HCEC 1CT (cell line): ENCODE measurements at regions not wholly inside any gene's neighbourhood (a gene's known extent, or its start where the extent isn't known, plus 50 kb on each side); places are given as distances from the start of the nearest gene placed in this dataset.

Experiments used
- DNase-seq: peaks from one replicate; pipeline ENCODE4 v3.0.0-alpha.2; 2017

DNA sequence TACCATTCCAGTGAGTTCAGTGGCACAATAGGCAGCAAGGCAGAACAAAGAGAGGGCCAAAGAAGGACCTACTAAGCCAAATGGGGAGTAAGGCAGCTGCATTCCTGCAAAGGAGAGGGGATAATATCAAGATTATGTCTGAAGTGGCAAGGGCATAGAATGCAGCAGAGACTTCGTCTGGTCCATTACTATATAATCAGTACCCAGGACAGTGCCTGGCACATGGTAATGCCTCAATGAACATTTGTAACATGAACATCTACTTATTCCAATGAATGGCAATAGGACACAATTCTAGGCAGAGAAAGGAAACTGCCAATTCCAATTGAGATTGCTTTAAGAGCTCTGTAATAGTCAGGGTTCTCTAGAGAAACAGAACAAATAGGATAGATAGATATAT lies 82.1 kb upstream of the STAC start:
- DNase-seq: no peak

DNA sequence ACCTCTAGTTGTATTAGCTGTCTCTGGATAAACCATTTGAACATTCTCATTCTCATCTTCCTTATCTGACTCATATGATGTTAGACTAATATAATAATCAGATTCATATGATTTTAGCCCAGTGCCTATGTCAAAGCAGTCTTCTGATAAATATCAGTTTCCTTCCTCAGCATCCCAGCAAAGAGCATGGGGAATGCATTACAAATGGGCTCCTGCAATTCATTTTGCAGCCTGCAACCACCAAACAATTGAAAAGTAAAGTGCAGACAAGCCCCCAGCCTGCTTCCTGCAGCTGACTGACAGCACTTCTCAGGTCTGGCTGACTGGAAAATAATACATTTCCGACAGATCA lies 78.2 kb upstream of the STAC start:
- DNase-seq: no peak

DNA sequence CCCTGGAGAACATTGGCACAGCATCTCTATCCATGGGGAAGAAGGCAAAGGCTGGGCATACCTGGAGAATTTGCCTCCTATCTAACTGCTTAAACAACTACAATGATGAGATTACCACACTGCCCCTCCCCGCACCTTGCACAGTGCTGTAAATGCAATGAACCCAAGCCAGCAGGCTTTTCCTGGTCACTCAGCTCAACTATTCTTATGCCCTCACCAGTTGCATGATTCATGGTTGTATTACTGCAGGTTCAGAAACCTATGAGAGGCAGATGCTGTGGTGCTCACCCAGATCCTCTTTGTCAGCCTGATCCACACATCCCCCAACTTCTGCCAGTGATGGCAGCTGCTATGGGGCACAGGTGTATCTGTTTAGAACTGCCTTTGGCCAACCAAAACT lies 77.7 kb upstream of the STAC start:
- DNase-seq: no peak

DNA sequence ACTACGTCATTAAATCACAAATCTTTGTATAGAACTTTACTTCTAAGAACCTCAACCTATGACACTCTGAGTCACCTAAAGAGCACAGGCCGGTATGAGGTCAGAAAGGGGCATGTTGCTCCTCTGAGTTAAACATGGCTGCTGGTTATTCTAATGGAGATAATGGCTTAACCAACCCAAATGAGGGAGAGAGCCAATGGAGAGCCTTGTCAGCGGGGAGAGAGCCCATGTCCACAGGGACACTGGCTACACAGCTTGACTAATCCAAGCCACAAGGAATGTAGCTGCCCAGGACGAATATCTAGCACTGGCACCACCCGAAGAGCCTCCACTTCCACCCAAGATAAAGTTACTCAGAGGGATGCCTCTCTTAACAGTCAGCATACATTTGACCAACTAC lies 77.0 kb upstream of the STAC start:
- DNase-seq: no peak

DNA sequence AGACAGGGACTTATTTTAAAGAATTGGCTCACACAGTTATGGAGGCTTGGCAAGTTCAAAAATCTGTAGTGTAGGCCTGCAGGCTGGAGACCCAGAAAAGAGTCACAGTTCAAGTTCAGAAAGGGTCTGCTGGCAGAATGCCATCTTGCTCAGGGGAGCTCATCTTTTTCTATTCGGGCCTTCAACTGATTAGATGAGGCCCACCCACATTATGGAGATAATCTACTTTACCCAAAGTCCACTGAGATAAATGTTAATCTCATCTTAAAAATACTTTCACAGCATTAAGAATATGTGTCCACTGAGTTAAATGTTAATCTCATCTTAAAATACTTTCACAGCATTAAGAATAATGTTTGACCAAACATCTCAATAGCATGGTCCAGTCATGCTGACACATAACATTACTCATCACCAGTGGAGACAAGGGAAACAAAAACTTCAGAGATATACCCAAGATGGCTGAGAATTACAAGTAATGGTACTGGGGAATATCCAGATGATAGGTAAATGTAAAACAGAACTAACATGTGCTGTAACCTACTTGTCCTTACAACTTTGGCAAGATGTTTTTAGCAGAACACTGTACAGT lies 74.3 kb upstream of the STAC start:
- DNase-seq: no peak

DNA sequence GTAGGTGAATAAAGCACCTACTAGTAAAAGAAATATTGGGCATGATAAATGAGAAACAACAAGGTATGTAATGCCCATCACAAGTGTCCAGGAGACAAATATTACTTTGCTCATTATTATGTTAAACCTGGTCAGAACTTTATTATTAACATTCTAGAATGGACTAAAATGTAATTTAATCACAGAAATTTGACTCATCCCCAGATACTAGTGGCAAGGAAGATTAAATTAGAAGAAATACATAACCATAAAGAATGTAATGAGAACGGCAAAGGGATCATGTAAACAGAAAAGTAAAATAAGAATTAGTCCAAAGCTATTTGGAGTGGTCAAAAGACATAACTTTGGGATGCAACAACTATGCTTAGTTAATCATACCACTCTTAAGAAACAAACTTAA lies 71.2 kb upstream of the STAC start:
- DNase-seq: no peak

DNA sequence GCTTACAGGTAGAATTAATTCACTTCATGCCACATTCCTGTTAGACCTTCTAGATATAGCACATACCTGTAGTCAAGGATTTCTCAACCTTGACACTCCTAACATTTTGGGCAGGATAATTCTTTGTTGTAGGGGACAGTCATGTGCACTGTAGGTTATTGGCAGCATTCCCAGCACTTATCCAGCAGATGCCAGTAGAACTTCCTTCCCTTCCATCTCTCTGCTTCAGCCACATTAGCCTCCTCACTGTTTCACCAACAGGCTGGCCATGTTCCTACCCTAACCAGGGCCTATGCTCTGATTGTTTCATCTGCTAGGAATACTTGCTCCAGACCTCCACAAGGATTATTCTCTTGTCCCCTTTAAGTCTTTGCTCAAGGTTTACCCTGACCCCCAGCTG lies 68.0 kb upstream of the STAC start:
- no peak for DNase-seq

DNA sequence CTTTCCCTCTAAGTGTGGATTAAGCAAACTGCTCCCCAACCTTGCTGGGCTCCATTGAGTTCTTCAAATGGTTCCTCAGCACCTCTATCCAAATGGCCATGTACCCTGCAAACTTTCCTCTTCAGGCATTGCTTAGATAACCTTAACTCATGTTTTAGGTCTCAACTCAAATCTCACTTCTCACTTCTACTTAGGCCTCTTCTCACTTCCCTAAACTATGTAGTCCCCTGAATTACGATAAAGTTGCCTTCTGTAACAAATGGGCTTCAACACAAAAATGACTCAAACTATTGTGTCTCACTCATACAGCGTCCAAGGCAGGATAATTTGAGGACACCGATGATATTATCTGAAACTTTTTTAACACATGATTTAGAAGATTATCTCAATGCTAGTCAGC lies 62.4 kb upstream of the STAC start:
- DNase-seq: no peak

DNA sequence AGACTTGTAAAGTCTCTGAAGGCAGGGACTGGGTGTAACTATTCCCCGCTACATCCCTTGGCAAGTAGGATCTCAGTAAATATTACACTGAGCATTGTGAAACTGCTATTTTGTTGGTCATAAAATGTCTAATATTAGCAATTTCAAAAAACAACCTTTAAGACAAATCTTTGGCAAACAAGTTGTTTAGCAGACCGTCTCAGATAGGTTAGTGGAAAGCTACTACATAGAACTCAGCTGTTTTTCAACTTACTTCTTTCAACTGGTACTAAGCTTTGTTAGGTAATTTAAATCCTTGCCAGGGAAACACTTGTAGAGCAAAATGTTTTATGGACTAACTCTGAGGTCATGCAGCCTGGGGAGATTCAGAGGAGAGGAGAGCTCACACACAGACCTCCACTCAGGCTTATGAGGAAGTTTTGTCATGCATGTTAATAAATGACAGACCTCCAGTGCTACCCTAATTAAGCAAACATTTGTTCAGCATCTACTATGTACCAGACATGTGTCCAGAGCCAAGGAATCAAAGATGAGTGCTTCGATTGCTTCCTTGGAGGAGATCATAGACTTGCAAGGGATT lies 61.6 kb upstream of the STAC start:
- no peak for DNase-seq

DNA sequence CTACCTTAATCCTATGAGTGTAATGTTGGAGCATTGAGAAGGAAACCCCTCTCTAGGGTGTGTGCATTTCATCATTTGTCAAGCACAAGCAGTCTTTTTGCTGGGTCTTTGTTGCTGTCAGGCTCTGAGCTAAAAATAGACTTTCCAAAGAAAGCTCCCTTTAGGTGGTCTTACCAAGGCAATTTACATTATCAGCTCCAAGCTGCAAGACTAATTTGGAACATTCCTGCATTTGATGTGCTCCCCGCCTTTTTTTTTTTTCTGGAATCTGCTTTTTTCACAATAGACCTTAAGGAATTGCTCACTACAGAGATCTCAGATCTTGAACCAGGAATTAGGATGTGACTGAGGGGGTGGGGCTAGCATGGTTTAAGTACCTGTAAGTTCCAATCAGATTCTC lies 60.6 kb upstream of the STAC start:
- no peak for DNase-seq
